ENCODE measurements at regions not wholly inside any gene's neighbourhood (a gene's known extent, or its start where the extent isn't known, plus 50 kb on each side); places are given as distances from the start of the nearest gene placed in this dataset.

DNA sequence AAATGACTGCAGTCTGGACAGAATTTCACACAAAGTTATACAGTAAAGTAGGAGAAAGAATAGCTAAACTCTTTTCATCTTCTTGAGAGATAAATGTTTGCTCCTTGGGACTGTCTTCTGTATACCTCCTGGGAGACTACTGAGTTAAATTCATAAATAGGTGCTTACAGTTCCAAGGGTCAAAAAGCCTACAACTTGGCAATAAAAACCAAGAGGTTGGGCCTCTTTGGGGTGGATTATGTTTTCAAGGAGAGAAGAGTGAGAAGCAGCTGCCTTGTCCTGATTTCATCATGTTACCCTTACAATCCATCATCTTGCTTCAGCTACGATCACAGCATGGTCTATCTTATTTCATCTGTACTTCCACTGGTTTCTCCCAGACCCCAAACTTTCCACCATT, 213.2 kb upstream of the RPS23 start:
- no peak overlapping the region for H3K27ac ChIP-seq
- no peaks in the 10 kb centered on the region for H3K4me1 ChIP-seq
- H3K36me3 ChIP-seq = no peaks in the 10 kb centered on the region
- intact Hi-C loops (cut with DNase I; ENCODE audit: low total_unique reads) = no loop called here
- no peaks in the 10 kb centered on the region for H3K9me3 ChIP-seq
- H3K4me3 ChIP-seq = no peak overlapping the region
- TF ChIP-seq POLR2A (IDR thresholded peaks at IDR 0.05) = no peak
- TF ChIP-seq, protein P1, sequence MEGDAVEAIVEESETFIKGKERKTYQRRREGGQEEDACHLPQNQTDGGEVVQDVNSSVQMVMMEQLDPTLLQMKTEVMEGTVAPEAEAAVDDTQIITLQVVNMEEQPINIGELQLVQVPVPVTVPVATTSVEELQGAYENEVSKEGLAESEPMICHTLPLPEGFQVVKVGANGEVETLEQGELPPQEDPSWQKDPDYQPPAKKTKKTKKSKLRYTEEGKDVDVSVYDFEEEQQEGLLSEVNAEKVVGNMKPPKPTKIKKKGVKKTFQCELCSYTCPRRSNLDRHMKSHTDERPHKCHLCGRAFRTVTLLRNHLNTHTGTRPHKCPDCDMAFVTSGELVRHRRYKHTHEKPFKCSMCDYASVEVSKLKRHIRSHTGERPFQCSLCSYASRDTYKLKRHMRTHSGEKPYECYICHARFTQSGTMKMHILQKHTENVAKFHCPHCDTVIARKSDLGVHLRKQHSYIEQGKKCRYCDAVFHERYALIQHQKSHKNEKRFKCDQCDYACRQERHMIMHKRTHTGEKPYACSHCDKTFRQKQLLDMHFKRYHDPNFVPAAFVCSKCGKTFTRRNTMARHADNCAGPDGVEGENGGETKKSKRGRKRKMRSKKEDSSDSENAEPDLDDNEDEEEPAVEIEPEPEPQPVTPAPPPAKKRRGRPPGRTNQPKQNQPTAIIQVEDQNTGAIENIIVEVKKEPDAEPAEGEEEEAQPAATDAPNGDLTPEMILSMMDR (IDR thresholded peaks at IDR 0.05) = no peak
- DNase-seq = no peak
- no peaks in the 10 kb centered on the region for H3K27me3 ChIP-seq

DNA sequence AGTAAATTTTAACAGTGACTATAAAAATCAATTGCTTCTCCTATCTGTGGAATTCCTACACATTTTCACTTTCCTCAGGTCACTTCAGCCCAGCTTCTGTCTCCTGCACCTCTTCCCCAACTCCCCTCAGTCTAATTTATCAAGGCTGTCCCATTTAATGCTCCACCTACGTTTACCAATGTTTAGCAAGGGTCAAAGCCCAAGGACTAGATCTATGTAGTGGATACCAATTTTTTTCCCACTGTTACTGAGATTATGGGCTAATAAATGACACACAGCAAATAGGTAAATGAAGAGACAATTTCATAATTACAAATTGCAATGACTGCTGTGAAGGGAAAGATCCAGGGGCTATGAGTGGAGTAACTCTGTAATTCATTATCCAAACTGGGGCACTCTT, 211.5 kb upstream of the RPS23 start:
- Histone ChIP-seq H3K9me3 (no peaks in the 10 kb centered on the region), H3K4me1 (no peaks in the 10 kb centered on the region), H3K36me3 (no peaks in the 10 kb centered on the region), H3K4me3 (no peak overlapping the region), H3K27me3 (no peaks in the 10 kb centered on the region), H3K27ac (no peak overlapping the region)
- no peak for TF ChIP-seq POLR2A (IDR thresholded peaks at IDR 0.05)
- TF ChIP-seq, protein P1 (IDR thresholded peaks at IDR 0.05) = no peak
- DNase-seq = no peak
- intact Hi-C loops (cut with DNase I; ENCODE audit: low total_unique reads) = no loop called here

DNA sequence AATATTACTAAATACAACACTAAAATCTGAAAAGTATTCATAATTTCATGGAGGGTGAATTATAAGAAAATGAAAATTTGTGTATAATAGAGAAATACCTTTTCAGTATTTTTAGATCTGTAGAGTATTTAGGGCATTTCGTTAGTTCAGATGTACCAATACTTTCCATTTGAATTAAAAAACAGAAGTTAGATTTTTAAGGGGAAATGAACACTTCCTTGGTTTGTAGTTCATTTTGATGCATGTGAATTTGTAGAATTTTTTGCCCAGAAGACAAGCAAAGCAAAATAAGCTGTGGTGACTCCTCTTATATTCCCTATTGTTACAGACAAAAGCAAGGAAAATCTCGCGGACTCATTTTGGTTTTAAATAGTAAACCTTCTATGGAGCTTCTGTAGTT, 209.0 kb upstream of the RPS23 start:
- Histone ChIP-seq H3K36me3 (no peaks in the 10 kb centered on the region), H3K9me3 (no peaks in the 10 kb centered on the region), H3K27me3 (no peaks in the 10 kb centered on the region), H3K27ac (no peak overlapping the region), H3K4me1 (no peaks in the 10 kb centered on the region), H3K4me3 (no peak overlapping the region)
- TF ChIP-seq, protein P1 (IDR thresholded peaks at IDR 0.05) = no peak
- no peak for TF ChIP-seq POLR2A (IDR thresholded peaks at IDR 0.05)
- intact Hi-C loops (cut with DNase I; ENCODE audit: low total_unique reads) = no loop called here
- no peak for DNase-seq

- TF ChIP-seq POLR2A (IDR thresholded peaks at IDR 0.05) = no peak
- TF ChIP-seq, protein P1 (IDR thresholded peaks at IDR 0.05) = no peak
- Histone ChIP-seq H3K4me1 (no peaks in the 10 kb centered on the region), H3K4me3 (no peak overlapping the region), H3K27me3 (no peaks in the 10 kb centered on the region), H3K27ac (no peak overlapping the region), H3K9me3 (no peaks in the 10 kb centered on the region), H3K36me3 (no peaks in the 10 kb centered on the region)
- DNase-seq = no peak
- intact Hi-C loops (cut with DNase I; ENCODE audit: low total_unique reads) = no loop called here
Measured at GRCh38 chr5:82480331-82480730, 202.2 kb upstream of the RPS23 start.

DNA sequence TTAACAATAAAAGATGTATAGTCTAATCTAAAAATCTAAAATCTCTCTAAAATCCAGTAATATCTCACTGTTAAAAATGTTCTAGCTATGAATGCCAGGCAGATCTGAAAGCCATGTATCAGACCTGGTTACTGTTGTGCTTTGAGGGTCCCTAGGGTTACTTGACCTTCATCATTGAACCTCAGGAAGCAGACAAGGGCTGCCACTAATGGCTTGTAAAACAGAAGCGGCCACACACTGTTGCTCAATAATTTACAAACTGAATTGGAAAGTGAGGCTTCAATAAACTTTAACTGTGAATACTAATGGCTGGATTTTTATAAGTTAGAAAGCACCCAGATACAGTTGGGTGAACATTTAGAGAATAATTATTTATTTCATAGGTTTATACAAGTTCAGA, 198.0 kb upstream of the RPS23 start:
- intact Hi-C loops (cut with DNase I; ENCODE audit: low total_unique reads) = no loop called here
- no peak overlapping the region for H3K27ac ChIP-seq
- no peak for TF ChIP-seq POLR2A (IDR thresholded peaks at IDR 0.05)
- TF ChIP-seq, protein P1 (IDR thresholded peaks at IDR 0.05) = no peak
- H3K9me3 ChIP-seq = no peaks in the 10 kb centered on the region
- no peaks in the 10 kb centered on the region for H3K4me1 ChIP-seq
- H3K27me3 ChIP-seq = no peaks in the 10 kb centered on the region
- H3K36me3 ChIP-seq = no peaks in the 10 kb centered on the region
- no peak for DNase-seq
- H3K4me3 ChIP-seq = no peak overlapping the region

Measured in uterus (tissue), 3 donors.